ENCODE measurements at regions not wholly inside any gene's neighbourhood (a gene's known extent, or its start where the extent isn't known, plus 50 kb on each side); places are given as distances from the start of the nearest gene placed in this dataset.

DNA sequence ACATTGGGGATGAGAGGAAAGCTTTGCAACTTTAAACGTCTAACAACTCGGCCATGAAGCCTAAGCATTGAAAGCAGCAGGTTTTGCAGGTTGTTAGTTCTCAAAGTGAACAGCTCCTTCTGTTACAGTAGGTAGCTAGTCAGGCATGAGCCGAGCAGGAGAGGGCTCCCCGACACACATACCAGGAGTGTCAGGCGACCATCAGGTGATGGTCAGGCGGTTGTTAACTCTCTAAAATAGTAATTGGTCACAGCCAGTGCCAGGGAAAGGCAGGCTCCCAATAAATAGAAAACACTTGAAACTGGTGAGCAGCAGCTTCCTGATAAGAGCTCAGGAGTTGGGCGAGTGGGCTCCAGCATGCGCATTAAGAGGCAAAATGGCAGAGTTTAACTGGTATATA lies 53.5 kb upstream of the DAPL1 start:
- H4K5ac ChIP-seq (ENCODE audit: insufficient read length, low read depth, low read length): no peak overlapping the region
- no peak overlapping the region for H3K4me2 ChIP-seq (ENCODE audit: insufficient read depth in 1 of 2, low read depth in 2 of 2, low read length in 2 of 2)
- no peak overlapping the region for H3K18ac ChIP-seq (ENCODE audit: extremely low read depth, low read length)
- H3K36me3 ChIP-seq (ENCODE audit: control insufficient read depth in 2 of 4, insufficient read depth in 4 of 4, low read length in 3 of 4): no peaks in the 10 kb centered on the region
- peaks cover 5 to 11% (median 6%) of the 10 kb centered on the region in 4 experiments for H3K4me1 ChIP-seq (replicated peaks in 1 of 4; ENCODE audit: control insufficient read depth in 3 of 4, insufficient read depth in 4 of 4, low read length in 3 of 4)
- no peak overlapping the region for H3K14ac ChIP-seq (ENCODE audit: insufficient read length)
- no peak overlapping the region for H2BK15ac ChIP-seq (ENCODE audit: low read length)
- FAIRE-seq: no peak
- no peak overlapping the region for H2BK20ac ChIP-seq (ENCODE audit: low read length)
- H3K79me2 ChIP-seq (ENCODE audit: control insufficient read depth in 1 of 2, insufficient read depth in 2 of 2, low read length in 2 of 2): no peaks in the 10 kb centered on the region
- H3K56ac ChIP-seq (replicated peaks; ENCODE audit: insufficient read length, low read depth, low read length): no peak overlapping the region
- ChIA-PET POLR2A (ENCODE audit: partially characterized antibody) (interaction anchor here (0.6 kb wide), 1 partner anchor 553 kb away, joined by 3 read pairs; no protein-coding TSS in a partner anchor), CTCF (ENCODE audit: partially characterized antibody) (interaction anchor here (0.7 to 28.7 kb wide), 6 partner anchors 6 to 718 kb away, joined by 3 to 416 read pairs (median 44); no protein-coding TSS in a partner anchor)
- H2BK120ac ChIP-seq (replicated peaks; ENCODE audit: low read depth, low read length): no peak overlapping the region
- H2BK12ac ChIP-seq (ENCODE audit: low read depth, low read length): no peak overlapping the region
- 86% methylated on average over 8 of the region's 8 CpGs; no CpG with 5 or more reads in 1 of the 2 experiments for WGBS, 2 experiments (ENCODE audit: extremely low coverage in 1 of 2, insufficient coverage in 1 of 2, insufficient read length in 1 of 2, insufficient replicate concordance in 2 of 2, low coverage in 1 of 2, low lambda C conversion rate in 2 of 2, missing lambda C conversion rate in 1 of 2)
- no peak overlapping the region for H2BK5ac ChIP-seq (ENCODE audit: low read depth, low read length)
- H3K4me3 ChIP-seq (ENCODE audit: extremely low read depth in 1 of 4, insufficient read depth in 2 of 4, low read depth in 3 of 4, low read length in 4 of 4): no peak overlapping the region
- H2AFZ ChIP-seq (ENCODE audit: low read length): no peak overlapping the region
- no peak overlapping the region for H3K9ac ChIP-seq (replicated peaks in 1 of 4; ENCODE audit: extremely low read depth in 1 of 4, low read depth in 3 of 4, low read length in 3 of 4)
- H3K27me3 ChIP-seq (replicated peaks in 1 of 4; ENCODE audit: control insufficient read depth in 3 of 4, extremely low read depth in 1 of 4, insufficient read depth in 3 of 4, low read length in 3 of 4): no peaks in the 10 kb centered on the region; a peak in 1 of 7 replicates
- no peaks in the 10 kb centered on the region; the same call in none of the 2 replicates for H3K23me2 ChIP-seq (ENCODE audit: low read depth, low read length)
- no peak overlapping the region for H3K4ac ChIP-seq (replicated peaks; ENCODE audit: insufficient read length, low read depth, low read length)
- no peak for TF ChIP-seq BACH1 (IDR thresholded peaks at IDR 0.05; ENCODE audit: low read length)
- no peak for TF ChIP-seq CTBP2 (IDR thresholded peaks at IDR 0.05; ENCODE audit: borderline replicate concordance, insufficient read depth, insufficient read length, low read length)
- no peak for TF ChIP-seq EP300 (IDR thresholded peaks at IDR 0.05; ENCODE audit: borderline replicate concordance in 1 of 2, low read depth in 2 of 2, low read length in 2 of 2)
- TF ChIP-seq ATF2 (IDR thresholded peaks at IDR 0.05; ENCODE audit: low read length): no peak
- TF ChIP-seq JUND (IDR thresholded peaks at IDR 0.05; ENCODE audit: low read length): no peak
- TF ChIP-seq HDAC6 (IDR thresholded peaks at IDR 0.05; ENCODE audit: low read depth, low read length): no peak
- no peak for TF ChIP-seq RBBP5 (IDR thresholded peaks at IDR 0.05; ENCODE audit: borderline replicate concordance, low read depth, low read length)
- no peak for TF ChIP-seq CBX8 (IDR thresholded peaks at IDR 0.05; ENCODE audit: borderline replicate concordance, low read depth, low read length)
- TF ChIP-seq CHD1 (IDR thresholded peaks at IDR 0.05; ENCODE audit: low read depth, low read length): no peak
- no peak for TF ChIP-seq TCF12 (IDR thresholded peaks at IDR 0.05; ENCODE audit: low read depth, low read length)
- TF ChIP-seq SP1 (IDR thresholded peaks at IDR 0.05; ENCODE audit: low read depth, low read length): no peak
- no peak for TF ChIP-seq MAX (IDR thresholded peaks at IDR 0.05)
- no peak overlapping the region; the same call in 1 of the 2 replicates for H4K8ac ChIP-seq (ENCODE audit: extremely low read depth, insufficient read depth, low read length)
- no peak for DNase-seq (ENCODE audit: low read depth in 1 of 2, low spot score in 2 of 2)
- no peaks in the 10 kb centered on the region for H4K20me1 ChIP-seq (replicated peaks in 1 of 2; ENCODE audit: control insufficient read depth in 1 of 2, insufficient read depth in 2 of 2, low read length in 2 of 2)
- H3K79me1 ChIP-seq (ENCODE audit: low read depth, low read length): no peaks in the 10 kb centered on the region
- no peak overlapping the region for H3K23ac ChIP-seq (ENCODE audit: insufficient read length)
- H4K91ac ChIP-seq (replicated peaks; ENCODE audit: insufficient read length, low read length): no peak overlapping the region
- H3K27ac ChIP-seq (ENCODE audit: low read depth, low read length): no peak overlapping the region
- no peak overlapping the region for H2AK5ac ChIP-seq (ENCODE audit: low read depth, low read length)
- no peaks in the 10 kb centered on the region for H3K9me3 ChIP-seq (ENCODE audit: insufficient read depth in 2 of 2, low read depth in 1 of 2, low read length in 1 of 2)

Measured in H1 (cell line).